Stimulated activated naive CD4-positive, alpha-beta T cell (primary cell): ENCODE measurements at regions not wholly inside any gene's neighbourhood (a gene's known extent, or its start where the extent isn't known, plus 50 kb on each side); places are given as distances from the start of the nearest gene placed in this dataset.
"Not testable (repeated sequence)": the region's sequence is repeated elsewhere in the genome, so short reads cannot be mapped to it uniquely, and the experiment has no call there.

Experiments
- DNase-seq, 6 experiments: peaks; one replicate each; lab custom pipeline; 2025; lab: John Stamatoyannopoulos, UW

DNA sequence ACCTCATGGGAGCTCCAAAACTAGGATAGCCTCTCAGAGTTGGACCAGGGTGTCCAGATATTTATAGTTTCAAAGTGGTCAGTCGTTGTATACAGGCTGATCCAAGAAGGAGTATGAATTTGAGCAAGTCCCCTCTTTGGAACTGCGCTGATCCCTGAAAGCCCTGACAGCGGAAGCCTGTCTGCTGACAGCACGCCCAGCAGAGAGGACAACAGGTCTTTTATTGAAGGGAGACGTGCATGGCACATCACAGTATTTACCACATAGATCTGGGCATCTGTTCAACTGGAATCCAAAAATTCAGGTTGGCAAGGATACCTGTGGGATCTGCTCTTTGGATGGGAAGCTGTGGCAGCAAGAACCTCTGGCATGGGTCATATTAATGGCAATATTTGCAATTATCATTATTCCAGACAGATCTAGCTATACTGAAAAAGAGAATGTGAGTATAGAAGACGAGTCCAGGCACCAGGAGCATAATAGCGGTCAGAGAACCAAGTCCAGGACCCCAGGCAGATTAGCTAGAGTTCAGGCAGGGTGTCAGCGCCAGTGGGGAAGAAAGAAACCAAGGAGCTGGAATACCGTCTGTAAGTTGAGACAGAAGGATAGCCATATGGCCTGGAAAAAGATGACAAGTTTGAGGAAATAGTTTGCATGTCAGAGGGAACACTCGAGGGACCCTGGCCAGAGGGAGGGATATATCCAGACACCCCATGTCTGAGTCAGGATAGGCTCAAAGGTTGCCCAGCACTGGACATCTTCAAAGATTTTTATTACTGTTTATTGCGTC, 260.4 kb upstream of the FANCL start:
- no peak for DNase-seq

DNA sequence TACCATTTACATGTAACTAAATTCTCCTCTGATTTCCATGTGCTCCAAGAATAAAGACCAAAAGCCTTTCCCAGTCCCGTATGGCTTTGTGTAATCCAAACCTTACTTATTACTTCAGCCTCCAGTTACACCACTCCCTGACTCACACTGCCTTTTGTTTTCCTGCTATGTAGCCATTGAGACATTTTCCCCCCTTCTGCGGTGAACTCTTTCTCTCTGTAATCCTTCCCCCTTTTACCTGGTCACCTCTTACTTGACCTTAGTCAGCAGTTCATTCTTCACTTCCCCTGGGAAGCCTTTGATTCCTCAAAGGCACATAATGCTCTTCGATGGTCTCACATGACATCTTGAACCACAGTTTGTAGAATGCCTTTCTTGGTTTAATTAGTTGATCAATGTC, 256.0 kb upstream of the FANCL start:
- DNase-seq, result no peak

DNA sequence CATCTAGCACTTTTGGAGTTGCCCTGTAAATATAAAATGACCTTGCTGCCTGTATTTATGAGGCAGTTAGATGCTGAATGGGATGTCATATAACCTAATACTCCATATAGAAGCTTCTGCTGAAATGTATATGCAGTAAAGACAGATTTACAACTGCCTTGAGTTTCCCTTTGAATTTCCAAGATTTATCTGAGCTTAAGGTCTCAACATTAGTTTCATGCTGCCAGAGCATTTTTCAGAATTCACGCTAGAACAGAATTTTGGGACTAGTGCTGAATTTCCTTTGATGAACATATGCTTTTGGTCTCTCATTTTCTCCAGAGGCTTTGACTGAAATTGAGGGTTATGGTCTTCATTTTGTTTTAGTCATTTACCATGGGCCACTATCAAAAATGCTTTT, 254.7 kb upstream of the FANCL start:
- no peak for DNase-seq

DNA sequence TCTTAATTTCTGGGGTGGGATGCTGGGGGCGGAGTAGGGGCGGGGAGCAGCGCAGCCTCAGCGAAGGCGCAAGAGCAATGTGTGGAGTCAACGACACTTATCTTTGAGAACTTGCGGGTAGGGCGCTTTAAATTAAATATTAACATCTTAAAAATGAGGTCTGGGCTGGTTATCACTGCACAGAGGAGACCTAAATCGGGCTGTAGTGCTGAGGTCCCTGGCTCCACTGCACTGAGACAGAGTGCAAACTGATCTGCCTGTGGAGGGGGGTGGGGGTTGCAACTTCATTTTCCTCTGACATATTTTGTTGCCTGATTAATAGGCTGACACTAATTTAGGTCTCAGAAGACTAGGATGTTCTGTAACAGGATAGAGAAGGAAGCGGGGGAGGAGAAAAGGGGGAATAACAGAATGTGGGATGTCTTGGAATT, 253.0 kb upstream of the FANCL start:
- no peak for DNase-seq

DNA sequence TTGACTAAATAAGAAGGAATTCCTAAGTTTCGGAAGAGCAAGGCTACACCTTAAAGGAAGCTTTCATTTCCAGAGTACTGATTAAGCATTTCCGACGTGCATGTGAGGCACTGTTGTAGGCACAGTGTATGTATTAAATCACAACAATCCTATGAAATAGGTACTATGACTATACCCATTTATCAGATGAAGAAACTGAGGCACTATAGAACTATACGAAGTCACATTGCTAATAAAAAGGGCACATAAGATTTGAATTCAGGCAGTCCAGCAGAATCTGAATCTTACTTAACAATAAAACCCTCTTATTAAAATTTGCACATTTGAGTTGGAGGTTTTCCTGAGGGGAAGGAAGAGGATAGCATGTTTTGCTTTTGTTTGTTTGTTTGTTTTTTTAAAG, 243.5 kb upstream of the FANCL start:
- DNase-seq, result no peak

DNA sequence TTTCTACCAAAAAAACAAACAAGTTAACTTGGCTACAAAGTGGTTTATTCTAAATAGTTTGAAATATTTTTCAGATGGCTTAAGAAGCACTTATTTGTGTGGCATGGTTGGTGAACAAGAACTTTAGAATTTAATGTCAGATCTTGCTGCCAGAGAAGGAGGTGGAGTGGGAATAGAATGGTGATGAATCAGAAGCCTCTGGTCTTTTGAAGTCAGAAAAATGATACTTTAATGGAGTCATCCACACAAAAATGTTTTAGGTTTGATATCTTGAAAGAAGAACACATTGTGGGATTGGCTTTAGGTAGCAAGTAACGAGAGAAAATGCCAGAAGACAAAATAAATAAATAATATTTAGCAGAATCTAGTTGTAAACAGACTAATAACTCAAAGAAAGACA, 243.1 kb upstream of the FANCL start:
- DNase-seq, result no peak

DNA sequence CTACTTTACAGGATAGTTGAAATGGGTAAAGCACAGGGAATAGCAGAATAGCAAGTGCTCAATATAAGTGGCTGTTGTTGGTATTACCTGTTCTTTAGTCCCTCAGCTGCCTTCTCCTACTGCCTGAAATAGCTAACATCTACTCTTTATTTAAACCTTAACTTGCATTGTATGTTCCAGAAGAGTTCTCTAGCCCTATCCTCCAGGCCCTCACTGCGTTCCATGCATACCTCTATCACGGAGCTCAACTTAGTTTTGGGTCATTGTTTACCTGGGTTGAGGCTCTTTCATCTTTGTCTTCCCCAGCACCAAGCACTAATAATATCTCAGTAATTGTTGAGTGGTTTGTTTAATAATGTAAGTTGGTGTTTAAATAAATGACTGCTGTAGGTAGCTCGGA, 242.2 kb upstream of the FANCL start:
- no peak for DNase-seq

DNA sequence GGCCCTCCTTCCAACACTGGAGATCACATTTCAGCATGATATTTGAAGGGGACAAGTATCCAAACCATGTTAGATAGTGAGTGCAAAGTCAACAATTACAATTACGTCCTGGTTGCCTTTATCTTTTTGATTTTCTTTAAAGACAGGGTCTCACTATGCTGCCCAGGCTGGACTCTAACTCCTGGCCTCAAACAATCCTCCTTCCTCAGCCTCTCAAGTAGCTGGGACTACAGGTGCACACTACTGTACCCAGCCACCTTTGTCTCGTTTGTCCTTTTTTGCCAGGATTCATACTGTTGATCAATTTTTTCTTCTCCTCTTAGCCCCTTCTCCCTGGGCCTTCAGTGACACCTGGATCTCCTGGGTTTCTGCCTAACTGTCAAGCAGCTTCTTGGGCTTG, 240.5 kb upstream of the FANCL start:
- no peak for DNase-seq

DNA sequence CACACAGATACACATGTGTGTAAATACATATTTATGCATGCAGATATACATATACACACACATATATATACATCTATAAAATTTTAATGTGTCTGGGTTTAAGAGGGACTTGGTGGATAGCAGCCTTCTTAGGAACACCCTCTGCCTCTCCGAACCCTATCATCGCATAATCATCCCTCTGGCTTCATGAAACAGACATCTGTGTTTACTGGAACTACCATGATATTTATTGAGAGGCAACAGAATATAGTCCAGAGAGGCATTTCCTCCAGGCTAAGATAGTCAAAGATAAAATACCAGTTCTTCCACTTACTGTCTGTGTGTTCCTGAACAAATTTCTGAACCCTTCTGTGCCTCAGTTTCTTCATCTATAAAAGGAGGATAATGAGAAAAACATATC, 239.0 kb upstream of the FANCL start:
- no peak for DNase-seq

DNA sequence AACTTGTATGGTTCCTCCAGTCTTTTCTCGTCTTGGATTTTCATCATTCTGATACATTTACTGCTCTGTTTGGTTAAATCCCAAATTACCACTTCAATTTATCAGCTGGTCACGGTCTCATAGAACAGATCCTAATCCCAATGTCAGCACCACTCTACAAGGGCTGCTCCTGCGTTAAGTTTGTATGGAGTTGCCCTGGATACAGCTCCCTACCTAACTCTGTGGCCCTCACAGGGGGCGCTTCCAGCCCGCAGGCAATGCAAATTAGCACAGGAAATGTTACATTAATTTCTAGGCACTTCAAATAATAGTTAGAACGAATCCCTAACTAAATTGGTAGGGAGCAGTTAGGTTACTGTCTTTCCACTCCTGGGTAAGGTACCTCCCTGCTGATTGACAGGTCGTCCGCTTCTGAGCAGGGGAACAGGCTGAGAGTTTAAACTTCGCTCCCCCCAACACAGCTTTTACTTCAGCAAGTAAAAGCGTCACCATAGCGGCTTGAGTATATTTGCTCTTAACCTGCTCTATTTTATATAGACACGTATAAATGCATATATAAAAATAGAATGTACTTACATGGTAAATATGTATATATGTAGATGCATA, 238.5 kb upstream of the FANCL start:
- DNase-seq, result no peak

DNA sequence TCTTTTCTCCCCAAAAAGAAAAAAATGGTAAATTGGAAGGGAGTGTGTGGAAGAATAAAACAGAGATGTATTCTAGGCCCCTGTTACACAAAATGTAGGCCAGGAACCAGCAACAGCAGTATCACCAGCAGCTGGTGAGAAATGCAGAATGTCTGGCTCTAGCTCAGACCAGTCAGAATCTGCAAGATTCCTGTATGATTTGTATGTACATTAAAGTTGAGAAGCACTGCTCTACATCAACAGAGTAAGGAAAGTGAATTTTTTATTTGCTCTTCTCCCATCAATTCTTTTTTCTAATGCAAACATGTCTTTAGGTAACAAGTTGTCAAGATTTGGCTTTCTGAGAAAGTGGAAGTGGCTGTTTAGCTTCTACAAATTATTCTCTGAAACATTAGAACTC, 235.4 kb upstream of the FANCL start:
- no peak for DNase-seq

DNA sequence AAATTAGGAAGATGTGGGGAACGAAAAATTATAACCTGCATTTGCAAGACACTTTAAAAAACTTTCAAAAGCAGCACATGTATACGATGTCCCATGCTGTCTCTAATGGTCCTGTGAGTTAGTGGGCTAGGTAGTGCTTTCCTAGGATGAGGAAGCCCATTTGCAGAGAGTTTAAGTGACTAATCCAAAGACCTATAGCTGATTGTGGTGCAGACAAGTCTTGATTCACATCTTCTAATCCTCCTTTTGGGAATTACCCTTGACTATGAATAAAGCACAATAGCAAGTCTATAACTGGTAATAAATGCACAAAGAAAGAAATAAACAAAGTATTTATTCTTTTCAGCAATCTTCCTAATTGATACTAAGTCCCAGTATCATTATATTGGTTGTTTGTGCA, 234.6 kb upstream of the FANCL start:
- DNase-seq, result no peak

DNA sequence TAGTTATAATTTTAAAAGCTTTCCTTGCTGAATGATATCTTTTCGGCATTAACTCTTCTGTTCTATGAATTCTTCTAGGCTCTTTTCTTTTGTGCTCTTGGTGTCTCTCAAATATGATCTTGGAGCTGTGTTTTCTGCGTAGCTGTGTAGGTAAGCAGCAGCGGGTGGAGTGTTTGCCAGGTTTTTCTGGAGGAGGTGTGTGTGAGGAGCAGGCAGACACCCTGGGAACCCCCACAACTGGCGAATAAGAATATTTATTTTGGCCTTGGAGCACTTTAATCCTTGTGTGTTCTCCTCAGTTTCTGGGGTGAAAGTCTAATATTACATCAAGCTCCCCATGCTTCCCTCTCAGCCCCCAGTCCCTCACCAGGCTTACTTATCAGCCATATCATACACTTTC, 232.0 kb upstream of the FANCL start:
- no peak for DNase-seq

DNA sequence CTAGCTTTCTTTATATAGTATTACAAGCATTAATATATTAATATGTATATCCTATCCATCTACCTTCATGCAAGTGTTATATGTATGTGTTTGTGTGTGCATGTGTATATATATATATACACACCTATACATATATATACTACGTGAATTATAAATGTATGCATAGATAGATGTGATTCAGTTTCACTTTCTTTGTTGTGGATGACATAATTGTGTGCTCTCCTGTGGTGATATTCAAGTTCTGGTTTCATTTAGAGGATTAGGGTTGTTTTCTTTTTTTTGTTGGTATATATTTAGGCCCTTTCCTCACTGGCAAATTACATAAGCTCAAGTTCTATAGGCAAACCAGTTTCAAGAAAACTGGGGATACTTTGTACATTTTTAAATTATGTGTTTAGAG, 225.7 kb upstream of the FANCL start:
- DNase-seq, result no peak

DNA sequence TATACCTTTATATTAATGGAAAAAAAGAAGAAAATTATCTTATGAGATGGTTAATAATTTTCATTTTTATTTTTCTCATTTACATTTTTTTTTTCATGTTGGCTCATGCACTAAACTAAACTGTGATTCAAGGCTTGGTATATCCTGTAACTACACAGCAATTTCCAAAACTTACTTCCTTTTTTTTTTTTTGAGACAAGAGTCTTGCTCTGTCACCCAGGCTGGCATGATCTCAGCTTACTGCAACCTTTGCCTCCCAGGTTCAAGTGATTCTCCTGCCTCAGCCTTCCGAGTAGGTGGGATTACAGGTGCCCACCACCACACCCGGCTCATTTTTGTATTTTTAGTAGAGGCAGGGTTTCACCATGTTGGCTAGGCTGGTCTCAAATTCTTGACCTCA, 224.9 kb upstream of the FANCL start:
- not testable (repeated sequence) for DNase-seq

DNA sequence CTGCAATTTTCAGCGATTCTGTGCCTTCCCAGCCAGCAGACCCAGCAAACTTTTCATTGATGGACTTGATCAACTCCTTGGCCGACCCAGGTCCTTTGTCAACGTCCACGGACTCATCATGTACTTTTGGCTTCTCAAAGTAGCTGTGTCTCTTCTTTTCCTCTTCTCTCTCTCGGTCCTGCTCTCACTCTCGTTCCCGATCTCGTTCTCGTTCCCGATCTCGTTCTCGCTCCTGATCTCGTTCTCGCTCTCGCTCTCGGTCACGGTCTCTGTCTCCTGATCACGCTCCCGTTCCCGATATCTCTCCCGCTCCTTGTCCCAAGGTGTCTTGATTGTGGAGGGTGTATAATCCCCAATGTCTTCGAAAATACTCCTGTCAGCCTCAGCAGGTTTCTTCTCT, 219.5 kb upstream of the FANCL start:
- DNase-seq, result no peak

DNA sequence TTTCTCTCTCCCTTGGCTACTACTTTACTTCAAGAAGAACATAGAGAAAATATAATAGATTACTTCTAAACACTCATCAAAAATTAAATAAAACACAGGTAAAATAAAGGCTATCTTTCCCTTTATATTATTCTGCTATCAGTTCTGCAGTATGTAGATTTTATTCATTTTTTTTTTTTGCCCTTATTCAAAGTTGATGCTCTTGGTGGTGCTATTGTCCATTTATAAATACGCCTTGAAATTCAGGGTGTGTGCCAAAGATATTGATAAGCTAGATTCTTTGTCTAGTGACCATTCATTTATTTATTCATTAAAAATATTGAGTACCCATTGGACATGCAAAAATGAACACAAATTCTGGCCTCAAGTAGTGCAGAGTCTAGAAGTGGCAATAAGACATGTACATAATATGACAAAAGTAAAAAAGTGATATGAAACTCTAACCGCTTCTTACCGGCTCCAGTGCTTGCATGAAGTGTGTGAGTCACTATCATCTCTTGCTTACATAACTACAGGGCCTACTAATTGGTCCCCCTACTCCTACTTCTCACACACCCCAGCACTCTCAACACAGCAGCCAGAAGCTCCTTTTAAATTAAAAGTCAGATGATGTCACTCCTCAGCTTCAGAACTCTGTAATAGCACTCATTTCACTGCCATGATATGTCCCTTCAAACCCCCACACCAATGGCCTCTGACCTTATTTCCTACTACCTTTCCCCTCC, 208.3 kb upstream of the FANCL start:
- DNase-seq, result no peak

DNA sequence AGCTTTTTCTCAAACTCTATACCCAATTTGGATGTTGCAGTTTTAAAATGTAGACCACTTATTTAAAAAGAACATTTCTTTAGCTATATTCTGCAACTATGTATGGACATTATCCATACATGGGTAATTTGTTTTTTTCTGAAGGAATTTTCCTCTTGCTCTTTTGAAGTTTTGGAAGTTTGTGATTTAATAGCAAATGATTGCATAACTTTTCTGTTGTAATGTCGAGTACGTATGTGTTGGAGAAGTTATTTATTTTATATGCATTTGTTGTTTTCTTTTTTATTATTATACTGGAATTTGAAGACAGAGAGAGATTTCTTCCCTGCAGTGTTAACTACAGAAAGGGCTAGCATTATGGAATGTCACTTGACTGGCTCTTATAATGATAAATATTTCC, 207.7 kb upstream of the FANCL start:
- no peak for DNase-seq

DNA sequence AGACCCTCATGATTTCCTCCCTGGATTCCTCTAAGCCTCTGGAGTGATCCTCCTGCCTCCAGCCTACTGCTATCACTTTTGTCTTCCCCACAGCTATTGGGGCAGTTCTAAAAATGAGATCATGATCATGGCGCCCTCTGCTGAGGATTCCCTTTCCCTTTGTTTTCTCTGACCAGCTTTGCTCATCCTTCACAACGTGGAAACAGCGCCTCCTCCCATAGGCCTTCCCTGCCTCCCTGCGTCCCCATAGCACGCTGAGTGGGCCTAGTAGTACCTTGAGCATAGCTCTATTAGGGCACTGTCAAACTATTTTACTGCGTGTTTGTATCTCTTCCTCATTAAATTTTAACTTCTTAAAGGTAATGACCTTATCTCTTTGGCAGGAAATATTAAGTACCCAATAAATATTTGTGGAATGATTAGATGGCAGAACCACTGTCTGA, 207.0 kb upstream of the FANCL start:
- no peak for DNase-seq

DNA sequence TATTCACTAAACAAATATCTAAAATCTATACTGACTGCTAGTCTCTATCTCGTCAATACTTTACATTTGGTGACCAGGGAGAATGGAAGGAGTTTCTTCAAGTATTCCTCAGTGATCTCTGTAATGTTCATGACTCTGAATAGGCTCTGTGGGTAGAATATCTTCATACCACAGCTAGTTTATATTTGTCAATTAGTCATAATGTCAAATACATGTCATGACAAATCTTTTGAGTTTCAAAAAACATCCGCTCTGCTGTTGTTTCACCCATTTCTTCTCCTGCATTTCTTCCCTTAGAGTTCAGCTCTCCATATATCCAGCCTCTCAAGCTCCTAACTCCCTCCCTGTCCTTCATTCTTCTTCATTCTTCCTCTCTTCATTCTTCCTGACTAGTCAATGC, 206.5 kb upstream of the FANCL start:
- DNase-seq, result no peak

DNA sequence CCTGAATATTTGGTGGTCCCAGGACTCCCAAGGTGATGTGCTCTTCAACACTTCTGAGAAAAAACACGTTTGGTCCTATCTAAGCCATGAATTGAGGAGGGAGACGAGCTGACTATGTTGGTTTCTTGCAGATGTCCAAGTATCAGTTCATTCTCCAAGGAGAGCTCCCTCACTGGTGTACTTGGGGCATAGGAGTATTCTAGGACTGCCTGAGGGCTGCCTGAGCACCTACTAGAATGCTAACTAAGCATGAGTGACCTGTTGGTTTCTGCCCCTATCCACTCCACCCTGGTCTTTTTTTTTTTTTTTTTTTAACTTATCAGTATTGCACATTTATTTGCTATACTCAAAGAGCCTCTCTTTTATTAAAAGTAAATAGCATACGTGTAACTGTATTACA, 200.5 kb upstream of the FANCL start:
- no peak for DNase-seq

DNA sequence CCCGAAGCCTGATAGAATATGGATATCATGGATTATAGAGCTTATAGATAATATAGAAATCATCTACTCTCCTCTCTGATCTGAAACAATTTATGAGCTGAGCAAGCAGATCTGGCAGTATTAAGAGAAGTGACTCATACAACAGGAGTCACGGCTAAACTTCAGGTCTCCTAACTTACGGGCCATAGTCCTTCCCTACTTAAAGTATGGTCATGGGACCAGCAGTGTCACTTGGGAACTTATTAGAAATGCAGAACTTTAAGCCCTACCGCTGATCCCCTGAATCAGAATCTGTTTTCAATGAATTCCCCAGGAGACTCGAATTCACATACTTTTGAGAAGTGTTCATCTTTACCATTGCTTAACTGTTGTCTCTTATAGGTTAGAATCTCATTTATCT, 195.7 kb upstream of the FANCL start:
- DNase-seq, result no peak

DNA sequence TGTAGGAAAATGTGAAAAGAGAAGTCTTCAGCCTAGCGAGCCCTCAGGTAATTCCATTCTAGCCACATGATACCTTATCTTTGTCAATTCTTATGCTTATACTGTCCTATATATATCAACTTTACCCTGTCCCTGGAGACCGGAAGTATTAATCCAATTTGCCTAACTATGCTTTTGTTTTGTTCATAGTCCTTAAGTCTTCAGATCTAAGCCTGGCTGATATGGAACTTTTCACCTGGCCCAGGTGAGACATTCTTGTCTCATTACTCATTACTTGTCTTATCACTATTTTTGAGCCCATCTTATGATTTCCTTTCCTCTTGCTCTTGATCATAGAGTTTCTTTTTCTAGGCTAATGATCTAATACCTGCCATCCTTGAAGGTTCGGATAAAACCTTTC, 194.1 kb upstream of the FANCL start:
- no peak for DNase-seq
